ENCODE measurements at regions not wholly inside any gene's neighbourhood (a gene's known extent, or its start where the extent isn't known, plus 50 kb on each side); places are given as distances from the start of the nearest gene placed in this dataset.
"Not testable (repeated sequence)": the region's sequence is repeated elsewhere in the genome, so short reads cannot be mapped to it uniquely, and the experiment has no call there.

DNA sequence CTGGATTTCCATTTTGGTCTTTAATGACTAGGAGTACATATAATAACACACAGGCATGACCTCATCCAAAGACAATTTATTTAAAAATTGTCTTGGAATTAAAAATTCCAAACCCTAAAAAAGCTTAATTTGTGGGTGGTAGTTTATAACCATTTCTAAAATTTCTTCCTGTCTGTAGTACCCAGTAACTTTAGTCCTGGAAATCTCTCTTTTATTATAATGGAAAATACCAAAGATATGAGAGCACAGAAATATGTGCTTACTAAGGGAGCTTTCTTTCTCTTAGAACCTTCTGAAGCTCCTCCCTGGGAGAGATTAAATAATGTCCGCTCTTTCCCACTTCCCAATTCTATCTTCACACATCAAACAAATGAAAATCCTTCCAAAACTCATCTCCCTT lies 70.5 kb upstream of the PRL start:
- Histone ChIP-seq H3K4me1 (ENCODE audit: insufficient read depth, low read length, severe bottlenecking) (peaks cover 21% of the 10 kb centered on the region), H3K4me3 (ENCODE audit: low read depth, low read length, poor library complexity, severe bottlenecking) (no peak overlapping the region), H3K9ac (ENCODE audit: low read length) (no peak overlapping the region), H3K27me3 (ENCODE audit: insufficient read depth, low read length) (no peaks in the 10 kb centered on the region), H4K20me1 (ENCODE audit: insufficient read depth, low read length) (no peaks in the 10 kb centered on the region), H3F3A (ENCODE audit: insufficient read depth, low read length) (no peaks in the 10 kb centered on the region), H3K36me3 (ENCODE audit: insufficient read depth, low read length) (no peaks in the 10 kb centered on the region; the same call in 1 of the 2 replicates), H3K79me2 (ENCODE audit: insufficient read depth, low read length) (no peaks in the 10 kb centered on the region), H2AFZ (ENCODE audit: low read length) (no peak overlapping the region), H3K27ac (ENCODE audit: low read depth, low read length, poor library complexity, severe bottlenecking) (no peak overlapping the region), H3K9me2 (ENCODE audit: low read depth, low read length) (no peaks in the 10 kb centered on the region), H3K9me3 (ENCODE audit: low read length) (no peaks in the 10 kb centered on the region), H3K4me2 (ENCODE audit: low read length) (no peak overlapping the region)
- TF ChIP-seq, protein P1, sequence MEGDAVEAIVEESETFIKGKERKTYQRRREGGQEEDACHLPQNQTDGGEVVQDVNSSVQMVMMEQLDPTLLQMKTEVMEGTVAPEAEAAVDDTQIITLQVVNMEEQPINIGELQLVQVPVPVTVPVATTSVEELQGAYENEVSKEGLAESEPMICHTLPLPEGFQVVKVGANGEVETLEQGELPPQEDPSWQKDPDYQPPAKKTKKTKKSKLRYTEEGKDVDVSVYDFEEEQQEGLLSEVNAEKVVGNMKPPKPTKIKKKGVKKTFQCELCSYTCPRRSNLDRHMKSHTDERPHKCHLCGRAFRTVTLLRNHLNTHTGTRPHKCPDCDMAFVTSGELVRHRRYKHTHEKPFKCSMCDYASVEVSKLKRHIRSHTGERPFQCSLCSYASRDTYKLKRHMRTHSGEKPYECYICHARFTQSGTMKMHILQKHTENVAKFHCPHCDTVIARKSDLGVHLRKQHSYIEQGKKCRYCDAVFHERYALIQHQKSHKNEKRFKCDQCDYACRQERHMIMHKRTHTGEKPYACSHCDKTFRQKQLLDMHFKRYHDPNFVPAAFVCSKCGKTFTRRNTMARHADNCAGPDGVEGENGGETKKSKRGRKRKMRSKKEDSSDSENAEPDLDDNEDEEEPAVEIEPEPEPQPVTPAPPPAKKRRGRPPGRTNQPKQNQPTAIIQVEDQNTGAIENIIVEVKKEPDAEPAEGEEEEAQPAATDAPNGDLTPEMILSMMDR (IDR thresholded peaks at IDR 0.05; ENCODE audit: low read length): no peak
- no peak for TF ChIP-seq EZH2 (IDR thresholded peaks at IDR 0.05; ENCODE audit: borderline replicate concordance, low read length)

DNA sequence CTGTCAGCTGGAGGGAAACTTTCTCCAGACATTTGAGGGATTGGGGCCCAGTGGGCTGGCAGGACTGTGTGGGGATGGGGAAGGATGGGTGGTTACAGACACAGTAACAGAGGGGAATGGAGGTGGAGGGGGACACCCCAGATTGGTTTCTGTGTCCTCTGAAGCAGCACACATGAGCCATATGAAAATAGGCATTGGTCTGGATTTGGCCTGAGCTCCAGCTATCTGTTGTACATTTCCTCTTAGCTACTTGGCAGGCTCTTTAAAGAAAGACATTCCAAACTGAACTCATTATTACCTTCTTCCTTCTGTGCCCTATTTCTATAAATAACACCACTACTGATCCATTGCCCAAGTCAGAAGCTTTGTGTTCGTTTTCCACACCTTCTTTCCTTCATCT lies 72.0 kb upstream of the PRL start:
- no peak overlapping the region for H3K9ac ChIP-seq (ENCODE audit: low read length)
- no peaks in the 10 kb centered on the region for H3K9me2 ChIP-seq (ENCODE audit: low read depth, low read length)
- no peak overlapping the region for H2AFZ ChIP-seq (ENCODE audit: low read length)
- no peaks in the 10 kb centered on the region for H3F3A ChIP-seq (ENCODE audit: insufficient read depth, low read length)
- no peak overlapping the region for H3K4me3 ChIP-seq (ENCODE audit: low read depth, low read length, poor library complexity, severe bottlenecking)
- no peaks in the 10 kb centered on the region for H3K27me3 ChIP-seq (ENCODE audit: insufficient read depth, low read length)
- H3K4me2 ChIP-seq (ENCODE audit: low read length): no peak overlapping the region
- H4K20me1 ChIP-seq (ENCODE audit: insufficient read depth, low read length): no peaks in the 10 kb centered on the region
- H3K4me1 ChIP-seq (ENCODE audit: insufficient read depth, low read length, severe bottlenecking): peaks cover 14% of the 10 kb centered on the region
- H3K9me3 ChIP-seq (ENCODE audit: low read length): no peaks in the 10 kb centered on the region
- no peak overlapping the region for H3K27ac ChIP-seq (ENCODE audit: low read depth, low read length, poor library complexity, severe bottlenecking)
- no peaks in the 10 kb centered on the region; the same call in 1 of the 2 replicates for H3K36me3 ChIP-seq (ENCODE audit: insufficient read depth, low read length)
- H3K79me2 ChIP-seq (ENCODE audit: insufficient read depth, low read length): no peaks in the 10 kb centered on the region
- TF ChIP-seq, protein P1 (IDR thresholded peaks at IDR 0.05; ENCODE audit: low read length): no peak
- no peak for TF ChIP-seq EZH2 (IDR thresholded peaks at IDR 0.05; ENCODE audit: borderline replicate concordance, low read length)

DNA sequence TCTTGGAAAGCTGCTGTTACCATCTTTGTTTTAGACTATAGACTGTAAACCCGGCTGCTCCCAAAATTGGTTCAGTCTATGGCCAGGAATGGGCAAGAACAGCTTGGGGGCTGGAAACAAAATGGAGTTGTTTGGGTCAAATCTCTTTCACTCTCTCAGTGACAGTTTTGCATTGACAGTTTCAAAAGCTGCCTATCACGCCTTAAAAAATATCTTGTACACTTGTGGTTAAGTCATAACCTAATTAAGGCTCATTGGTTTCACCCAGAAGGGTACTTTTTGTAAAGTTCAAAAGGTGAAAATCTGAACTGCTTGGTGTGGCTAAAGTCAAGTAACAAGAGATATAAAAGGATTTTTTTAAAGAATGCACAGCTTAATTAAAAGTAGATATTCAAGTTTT lies 76.1 kb upstream of the PRL start:
- H4K20me1 ChIP-seq (ENCODE audit: insufficient read depth, low read length): no peaks in the 10 kb centered on the region
- H3K9me2 ChIP-seq (ENCODE audit: low read depth, low read length): no peaks in the 10 kb centered on the region
- TF ChIP-seq EZH2 (IDR thresholded peaks at IDR 0.05; ENCODE audit: borderline replicate concordance, low read length): no peak
- TF ChIP-seq, protein P1 (IDR thresholded peaks at IDR 0.05; ENCODE audit: low read length): no peak
- H3K27ac ChIP-seq (ENCODE audit: low read depth, low read length, poor library complexity, severe bottlenecking): no peak overlapping the region
- H3K27me3 ChIP-seq (ENCODE audit: insufficient read depth, low read length): no peaks in the 10 kb centered on the region
- H3F3A ChIP-seq (ENCODE audit: insufficient read depth, low read length): no peaks in the 10 kb centered on the region
- H3K9ac ChIP-seq (ENCODE audit: low read length): no peak overlapping the region
- H3K36me3 ChIP-seq (ENCODE audit: insufficient read depth, low read length): no peaks in the 10 kb centered on the region; the same call in 1 of the 2 replicates
- no peaks in the 10 kb centered on the region for H3K79me2 ChIP-seq (ENCODE audit: insufficient read depth, low read length)
- no peak overlapping the region for H3K4me3 ChIP-seq (ENCODE audit: low read depth, low read length, poor library complexity, severe bottlenecking)
- H2AFZ ChIP-seq (ENCODE audit: low read length): no peak overlapping the region; the same call in 1 of the 2 replicates
- no peak overlapping the region for H3K4me2 ChIP-seq (ENCODE audit: low read length)
- peaks cover 11% of the 10 kb centered on the region for H3K4me1 ChIP-seq (ENCODE audit: insufficient read depth, low read length, severe bottlenecking)
- no peaks in the 10 kb centered on the region for H3K9me3 ChIP-seq (ENCODE audit: low read length)

DNA sequence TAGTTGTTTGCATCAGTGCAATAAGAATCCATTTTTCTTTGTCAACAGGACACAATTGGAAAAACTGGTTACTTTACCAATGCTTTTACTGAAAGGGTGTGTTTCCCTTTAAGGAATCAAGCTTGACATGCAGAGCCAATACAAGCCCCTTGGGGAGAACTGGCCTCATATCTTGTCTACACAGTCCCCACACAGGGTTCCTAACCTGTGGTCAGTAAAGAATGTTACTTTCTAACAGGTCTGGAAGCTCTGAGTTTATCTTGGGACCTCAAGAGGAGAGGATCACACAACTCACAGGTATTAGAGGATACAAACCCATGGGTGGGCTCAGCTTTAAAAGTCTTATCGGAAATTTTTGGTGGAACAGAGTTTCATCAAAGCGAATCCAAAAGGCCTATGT lies 78.1 kb upstream of the PRL start:
- not testable (repeated sequence) for H3K4me2 ChIP-seq (ENCODE audit: low read length); H3K36me3 ChIP-seq (ENCODE audit: insufficient read depth, low read length); H3K79me2 ChIP-seq (ENCODE audit: insufficient read depth, low read length); H3K27me3 ChIP-seq (ENCODE audit: insufficient read depth, low read length); H4K20me1 ChIP-seq (ENCODE audit: insufficient read depth, low read length); H3K9me3 ChIP-seq (ENCODE audit: low read length); H3K27ac ChIP-seq (ENCODE audit: low read depth, low read length, poor library complexity, severe bottlenecking); H3K4me3 ChIP-seq (ENCODE audit: low read depth, low read length, poor library complexity, severe bottlenecking); H2AFZ ChIP-seq (ENCODE audit: low read length); H3K9ac ChIP-seq (ENCODE audit: low read length); H3K9me2 ChIP-seq (ENCODE audit: low read depth, low read length); H3F3A ChIP-seq (ENCODE audit: insufficient read depth, low read length)
- H3K4me1 ChIP-seq (ENCODE audit: insufficient read depth, low read length, severe bottlenecking): peaks cover 11% of the 10 kb centered on the region

DNA sequence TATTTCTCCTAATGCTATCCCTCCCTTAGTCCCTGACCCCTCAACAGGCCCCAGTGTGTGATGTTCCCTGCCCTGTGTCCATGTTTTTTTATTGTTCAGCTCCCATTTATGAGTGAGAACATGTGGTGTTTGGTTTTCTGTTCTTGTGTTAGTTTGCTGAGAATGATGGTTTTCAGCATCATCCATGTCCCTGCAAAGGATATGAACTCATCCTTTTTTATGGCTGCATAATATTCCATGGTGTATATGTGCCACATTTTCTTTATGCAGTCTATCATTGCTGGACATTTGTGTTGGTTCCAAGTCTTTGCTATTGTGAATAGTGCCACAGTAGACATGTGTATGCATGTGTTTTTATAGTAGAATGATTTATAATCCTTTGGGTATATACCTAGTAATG lies 79.5 kb upstream of the PRL start:
- H3F3A ChIP-seq (ENCODE audit: insufficient read depth, low read length); H3K9me3 ChIP-seq (ENCODE audit: low read length); H3K79me2 ChIP-seq (ENCODE audit: insufficient read depth, low read length); H3K9me2 ChIP-seq (ENCODE audit: low read depth, low read length); H3K27ac ChIP-seq (ENCODE audit: low read depth, low read length, poor library complexity, severe bottlenecking); H3K36me3 ChIP-seq (ENCODE audit: insufficient read depth, low read length); H3K4me3 ChIP-seq (ENCODE audit: low read depth, low read length, poor library complexity, severe bottlenecking); H3K9ac ChIP-seq (ENCODE audit: low read length); H2AFZ ChIP-seq (ENCODE audit: low read length); H3K4me2 ChIP-seq (ENCODE audit: low read length); H4K20me1 ChIP-seq (ENCODE audit: insufficient read depth, low read length); H3K4me1 ChIP-seq (ENCODE audit: insufficient read depth, low read length, severe bottlenecking); H3K27me3 ChIP-seq (ENCODE audit: insufficient read depth, low read length): not testable (repeated sequence)
